ENCODE measurements at regions not wholly inside any gene's neighbourhood (a gene's known extent, or its start where the extent isn't known, plus 50 kb on each side); places are given as distances from the start of the nearest gene placed in this dataset. TPM values are rescaled to one million over a fixed set of nuclear protein-coding genes. Genes with fewer than 3 reads are reported as not detected.
"Not testable (repeated sequence)": the region's sequence is repeated elsewhere in the genome, so short reads cannot be mapped to it uniquely, and the experiment has no call there.

DNA sequence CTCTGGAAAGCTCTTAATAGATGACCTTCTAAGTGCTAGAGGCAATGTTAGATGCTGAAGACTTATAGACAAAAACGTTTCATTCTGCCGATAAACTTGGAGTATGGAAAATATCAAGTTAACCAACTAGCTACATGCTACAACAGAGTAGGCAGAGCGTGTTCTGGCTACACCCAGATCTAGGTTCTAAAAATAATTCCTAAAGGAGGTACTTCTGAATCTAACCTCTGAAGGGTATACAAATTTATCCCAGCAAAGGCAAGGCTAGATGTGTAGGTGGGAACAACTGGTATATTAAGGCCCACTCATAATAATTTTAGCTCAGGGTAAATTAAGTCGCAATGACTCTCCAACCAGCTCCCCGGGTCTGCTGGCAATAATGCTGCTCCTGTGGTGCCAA is 67.6 kb upstream of the NBPF26 start:
- H3K9me2 ChIP-seq (replicated peaks; ENCODE audit: insufficient read depth); H3K36me3 ChIP-seq (replicated peaks; ENCODE audit: insufficient read depth, low read depth); H3K79me2 ChIP-seq; H3K4me2 ChIP-seq; H3K9me3 ChIP-seq (ENCODE audit: low read depth); H4K20me1 ChIP-seq (ENCODE audit: insufficient read depth, poor library complexity, severe bottlenecking); H3K4me3 ChIP-seq; DNase-seq (ENCODE audit: low spot score); H3K27ac ChIP-seq; H3K27me3 ChIP-seq; H3K4me1 ChIP-seq (ENCODE audit: insufficient read depth); H2AFZ ChIP-seq: not testable (repeated sequence)
- WGBS (ENCODE audit: low lambda C conversion rate, missing lambda C conversion rate): no CpG with 5 or more reads among the region's 5 CpGs

GRCh38 chr1:120657804-120658203 is 65.9 kb upstream of the NBPF26 start:
- not testable (repeated sequence) for H3K27ac ChIP-seq, H3K4me2 ChIP-seq
- WGBS (ENCODE audit: low lambda C conversion rate, missing lambda C conversion rate): no CpG with 5 or more reads among the region's 2 CpGs

GRCh38 chr1:120658622-120659021 is 65.1 kb upstream of the NBPF26 start:
- not testable (repeated sequence) for H3K4me1 ChIP-seq (ENCODE audit: insufficient read depth); H4K20me1 ChIP-seq (ENCODE audit: insufficient read depth, poor library complexity, severe bottlenecking); H3K36me3 ChIP-seq (replicated peaks; ENCODE audit: insufficient read depth, low read depth); H3K4me3 ChIP-seq; H3K9me3 ChIP-seq (ENCODE audit: low read depth); H3K27me3 ChIP-seq; H3K79me2 ChIP-seq; H3K4me2 ChIP-seq; H3K27ac ChIP-seq; H2AFZ ChIP-seq; DNase-seq (ENCODE audit: low spot score); H3K9me2 ChIP-seq (replicated peaks; ENCODE audit: insufficient read depth)

More at GRCh38 chr1:120657804-120658203, 65.9 kb upstream of the NBPF26 start:
- not testable (repeated sequence) for H3K27me3 ChIP-seq; H3K9me2 ChIP-seq (replicated peaks; ENCODE audit: insufficient read depth); H3K36me3 ChIP-seq (replicated peaks; ENCODE audit: insufficient read depth, low read depth); H3K4me1 ChIP-seq (ENCODE audit: insufficient read depth); H3K79me2 ChIP-seq; H2AFZ ChIP-seq; H3K4me3 ChIP-seq; DNase-seq (ENCODE audit: low spot score); H3K9me3 ChIP-seq (ENCODE audit: low read depth); H4K20me1 ChIP-seq (ENCODE audit: insufficient read depth, poor library complexity, severe bottlenecking)

DNA sequence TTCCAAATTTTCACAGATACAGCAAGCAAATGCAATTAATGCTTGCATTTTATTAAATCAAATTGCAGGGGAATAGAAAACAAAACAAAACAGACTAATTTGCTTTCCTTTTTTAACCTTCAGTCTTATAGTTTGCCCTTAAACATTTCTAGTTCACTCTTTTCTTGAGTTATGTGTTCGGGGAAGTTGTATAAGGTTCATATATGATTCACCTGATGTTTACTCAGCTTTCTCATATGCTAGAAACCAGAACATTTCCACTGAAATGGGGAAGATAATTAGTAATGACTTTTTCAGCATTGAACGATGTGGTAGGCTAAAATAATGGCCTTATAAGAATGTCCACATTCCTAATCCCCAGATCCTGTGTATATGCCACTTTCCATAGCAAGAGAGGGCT is 64.6 kb upstream of the NBPF26 start:
- not testable (repeated sequence) for H3K36me3 ChIP-seq (replicated peaks; ENCODE audit: insufficient read depth, low read depth); H4K20me1 ChIP-seq (ENCODE audit: insufficient read depth, poor library complexity, severe bottlenecking); H3K27me3 ChIP-seq; H3K9me3 ChIP-seq (ENCODE audit: low read depth); H3K27ac ChIP-seq; DNase-seq (ENCODE audit: low spot score); H3K79me2 ChIP-seq; H3K9me2 ChIP-seq (replicated peaks; ENCODE audit: insufficient read depth); H2AFZ ChIP-seq; H3K4me1 ChIP-seq (ENCODE audit: insufficient read depth); H3K4me2 ChIP-seq; H3K4me3 ChIP-seq
- no CpG with 5 or more reads among the region's 2 CpGs for WGBS (ENCODE audit: low lambda C conversion rate, missing lambda C conversion rate)

GRCh38 chr1:120664376-120665249 is 59.1 kb upstream of the NBPF26 start:
- H3K27ac ChIP-seq; H3K9me2 ChIP-seq (replicated peaks; ENCODE audit: insufficient read depth); H3K27me3 ChIP-seq; H3K4me3 ChIP-seq; H3K79me2 ChIP-seq; H4K20me1 ChIP-seq (ENCODE audit: insufficient read depth, poor library complexity, severe bottlenecking); DNase-seq (ENCODE audit: low spot score); H3K36me3 ChIP-seq (replicated peaks; ENCODE audit: insufficient read depth, low read depth); H3K4me1 ChIP-seq (ENCODE audit: insufficient read depth); H3K9me3 ChIP-seq (ENCODE audit: low read depth); H2AFZ ChIP-seq: not testable (repeated sequence)
- H3K4me2 ChIP-seq: peak overlapping the region; percentile 77
- WGBS (ENCODE audit: low lambda C conversion rate, missing lambda C conversion rate): 11% methylated on average over 12 of the region's 22 CpGs

DNA sequence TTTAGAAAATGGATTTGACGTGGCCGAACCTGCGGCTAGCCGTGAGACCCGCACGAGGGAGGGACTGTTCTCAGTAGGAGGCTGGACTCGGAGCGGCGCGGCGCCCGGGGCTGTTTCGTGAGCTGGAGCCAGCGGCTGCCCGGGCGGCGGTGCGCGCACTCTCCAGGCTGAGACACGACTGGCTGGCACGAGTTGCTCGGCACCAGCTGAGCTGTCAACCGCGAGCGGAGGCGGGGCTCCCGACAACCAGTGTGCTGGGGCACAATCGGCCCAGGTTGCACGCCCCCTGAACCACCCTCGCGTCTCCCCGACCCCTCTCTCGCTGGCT is 58.5 kb upstream of the NBPF26 start:
- WGBS (ENCODE audit: low lambda C conversion rate, missing lambda C conversion rate): under 1% methylated on average over 15 of the region's 33 CpGs

DNA sequence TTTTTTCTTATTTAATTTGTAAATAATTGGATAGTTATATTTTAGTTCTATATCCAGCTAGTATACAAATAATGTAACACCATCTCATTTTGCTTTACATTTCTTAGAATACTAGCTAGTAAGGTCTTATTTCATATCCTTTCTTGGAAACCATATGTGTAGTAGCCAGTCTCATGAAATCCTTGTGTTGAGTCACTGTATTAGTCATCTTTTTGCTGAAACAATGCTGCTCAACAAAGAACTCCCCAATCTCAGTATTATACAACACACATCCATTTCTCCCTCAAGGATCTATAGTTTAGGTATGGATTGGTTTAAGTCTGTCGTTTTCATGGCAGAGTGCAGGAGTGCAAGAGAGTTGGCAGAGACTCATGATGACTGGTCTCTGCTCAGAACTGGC is 55.6 kb upstream of the NBPF26 start:
- H3K36me3 ChIP-seq (replicated peaks; ENCODE audit: insufficient read depth, low read depth); H4K20me1 ChIP-seq (ENCODE audit: insufficient read depth, poor library complexity, severe bottlenecking); H2AFZ ChIP-seq; DNase-seq (ENCODE audit: low spot score); H3K79me2 ChIP-seq; H3K27me3 ChIP-seq; H3K4me1 ChIP-seq (ENCODE audit: insufficient read depth); H3K9me2 ChIP-seq (replicated peaks; ENCODE audit: insufficient read depth); H3K27ac ChIP-seq; H3K9me3 ChIP-seq (ENCODE audit: low read depth); H3K4me3 ChIP-seq; H3K4me2 ChIP-seq: not testable (repeated sequence)
- WGBS (ENCODE audit: low lambda C conversion rate, missing lambda C conversion rate): no CpG with 5 or more reads among the region's 1 CpG

More for the DNA sequence above, 58.5 kb upstream of the NBPF26 start:
- H3K27me3 ChIP-seq; DNase-seq (ENCODE audit: low spot score); H3K36me3 ChIP-seq (replicated peaks; ENCODE audit: insufficient read depth, low read depth); H2AFZ ChIP-seq; H3K4me1 ChIP-seq (ENCODE audit: insufficient read depth); H3K9me3 ChIP-seq (ENCODE audit: low read depth); H3K79me2 ChIP-seq; H3K9me2 ChIP-seq (replicated peaks; ENCODE audit: insufficient read depth); H3K27ac ChIP-seq; H4K20me1 ChIP-seq (ENCODE audit: insufficient read depth, poor library complexity, severe bottlenecking); H3K4me3 ChIP-seq: not testable (repeated sequence)
- peak overlapping the region; percentile 77 for H3K4me2 ChIP-seq

Small RNAs in the stretch of these regions (small RNA-seq; reads per million reads assigned to genes)
- gene RF00004: not detected
